Suppressor macrophage treated with lipopolysaccharide for 4 hours (primary cell): ENCODE measurements at regions not wholly inside any gene's neighbourhood (a gene's known extent, or its start where the extent isn't known, plus 50 kb on each side); places are given as distances from the start of the nearest gene placed in this dataset.
"Not testable (repeated sequence)": the region's sequence is repeated elsewhere in the genome, so short reads cannot be mapped to it uniquely, and the experiment has no call there.

Source experiments
- DNase-seq: peaks from one replicate; pipeline ENCODE4 v3.0.0-alpha.2; 2020

GRCh38 chr15:35281515-35281914 is 196.4 kb upstream of the NANOGP8 start:
- no peak for DNase-seq

GRCh38 chr15:35279811-35280210 is 194.7 kb upstream of the NANOGP8 start:
- no peak for DNase-seq

- no peak for DNase-seq
Observed at GRCh38 chr15:35271371-35272043, 186.4 kb upstream of the NANOGP8 start.

GRCh38 chr15:35260941-35261340 is 175.8 kb upstream of the NANOGP8 start:
- no peak for DNase-seq

- DNase-seq: not testable (repeated sequence)
Observed at GRCh38 chr15:35260274-35260673, 175.2 kb upstream of the NANOGP8 start.

GRCh38 chr15:35256551-35256950 is 171.5 kb upstream of the NANOGP8 start:
- no peak for DNase-seq

GRCh38 chr15:35256141-35256540 is 171.0 kb upstream of the NANOGP8 start:
- DNase-seq: no peak

- DNase-seq: not testable (repeated sequence)
Observed at GRCh38 chr15:35254908-35255307, 169.8 kb upstream of the NANOGP8 start.

- no peak for DNase-seq
Observed at GRCh38 chr15:35254062-35254461, 169.0 kb upstream of the NANOGP8 start.

- no peak for DNase-seq
Observed at GRCh38 chr15:35252351-35252865, 167.3 kb upstream of the NANOGP8 start.

GRCh38 chr15:35247150-35247549 is 162.1 kb upstream of the NANOGP8 start:
- no peak for DNase-seq

GRCh38 chr15:35246451-35246850 is 161.4 kb upstream of the NANOGP8 start:
- no peak for DNase-seq

GRCh38 chr15:35245681-35246080 is 160.6 kb upstream of the NANOGP8 start:
- not testable (repeated sequence) for DNase-seq

- no peak for DNase-seq
Observed at GRCh38 chr15:35244227-35244626, 159.1 kb upstream of the NANOGP8 start.

- no peak for DNase-seq
Observed at GRCh38 chr15:35243758-35244157, 158.7 kb upstream of the NANOGP8 start.

- not testable (repeated sequence) for DNase-seq
Observed at GRCh38 chr15:35239693-35240092, 154.6 kb upstream of the NANOGP8 start.

GRCh38 chr15:35238448-35238847 is 153.4 kb upstream of the NANOGP8 start:
- not testable (repeated sequence) for DNase-seq

GRCh38 chr15:35229085-35229484 is 144.0 kb upstream of the NANOGP8 start:
- DNase-seq: no peak

GRCh38 chr15:35218215-35218614 is 133.1 kb upstream of the NANOGP8 start:
- no peak for DNase-seq

GRCh38 chr15:35215093-35215492 is 130.0 kb upstream of the NANOGP8 start:
- DNase-seq: no peak

- DNase-seq: no peak
Observed at GRCh38 chr15:35211240-35211902, 126.3 kb upstream of the NANOGP8 start.

- DNase-seq: no peak
Observed at GRCh38 chr15:35210370-35210769, 125.3 kb upstream of the NANOGP8 start.

GRCh38 chr15:35209838-35210237 is 124.7 kb upstream of the NANOGP8 start:
- DNase-seq: no peak

GRCh38 chr15:35208353-35208752 is 123.3 kb upstream of the NANOGP8 start:
- no peak for DNase-seq
